ENCODE measurements at regions not wholly inside any gene's neighbourhood (a gene's known extent, or its start where the extent isn't known, plus 50 kb on each side); places are given as distances from the start of the nearest gene placed in this dataset.

DNA sequence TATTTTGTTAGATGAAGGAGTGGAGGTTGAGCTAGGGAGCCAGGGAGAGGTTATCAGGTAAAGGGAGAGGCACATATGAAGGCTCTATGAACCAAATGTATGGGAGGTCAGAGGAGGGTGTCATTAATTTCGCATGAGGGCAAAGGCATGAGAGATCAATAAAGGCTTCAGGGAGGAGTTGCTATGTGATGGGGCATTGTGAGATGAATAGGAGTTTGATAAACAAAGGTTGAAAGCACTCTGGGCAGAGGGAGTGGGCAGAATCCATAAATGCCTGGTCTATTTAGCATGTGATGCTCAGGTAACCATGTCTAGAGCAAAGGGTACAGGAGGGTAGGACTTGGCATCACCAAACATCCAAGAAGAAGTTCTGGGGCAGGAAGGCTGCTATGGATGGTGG, 273.4 kb downstream of the HAUS1 start:
- TF ChIP-seq SP1 (IDR thresholded peaks at IDR 0.05; ENCODE audit: low read depth), result no peak
- no peak for TF ChIP-seq CBX3 (IDR thresholded peaks at IDR 0.05; ENCODE audit: low read depth)
- TF ChIP-seq FOSL1 (IDR thresholded peaks at IDR 0.05; ENCODE audit: low read depth), result no peak
- TF ChIP-seq, protein P1, sequence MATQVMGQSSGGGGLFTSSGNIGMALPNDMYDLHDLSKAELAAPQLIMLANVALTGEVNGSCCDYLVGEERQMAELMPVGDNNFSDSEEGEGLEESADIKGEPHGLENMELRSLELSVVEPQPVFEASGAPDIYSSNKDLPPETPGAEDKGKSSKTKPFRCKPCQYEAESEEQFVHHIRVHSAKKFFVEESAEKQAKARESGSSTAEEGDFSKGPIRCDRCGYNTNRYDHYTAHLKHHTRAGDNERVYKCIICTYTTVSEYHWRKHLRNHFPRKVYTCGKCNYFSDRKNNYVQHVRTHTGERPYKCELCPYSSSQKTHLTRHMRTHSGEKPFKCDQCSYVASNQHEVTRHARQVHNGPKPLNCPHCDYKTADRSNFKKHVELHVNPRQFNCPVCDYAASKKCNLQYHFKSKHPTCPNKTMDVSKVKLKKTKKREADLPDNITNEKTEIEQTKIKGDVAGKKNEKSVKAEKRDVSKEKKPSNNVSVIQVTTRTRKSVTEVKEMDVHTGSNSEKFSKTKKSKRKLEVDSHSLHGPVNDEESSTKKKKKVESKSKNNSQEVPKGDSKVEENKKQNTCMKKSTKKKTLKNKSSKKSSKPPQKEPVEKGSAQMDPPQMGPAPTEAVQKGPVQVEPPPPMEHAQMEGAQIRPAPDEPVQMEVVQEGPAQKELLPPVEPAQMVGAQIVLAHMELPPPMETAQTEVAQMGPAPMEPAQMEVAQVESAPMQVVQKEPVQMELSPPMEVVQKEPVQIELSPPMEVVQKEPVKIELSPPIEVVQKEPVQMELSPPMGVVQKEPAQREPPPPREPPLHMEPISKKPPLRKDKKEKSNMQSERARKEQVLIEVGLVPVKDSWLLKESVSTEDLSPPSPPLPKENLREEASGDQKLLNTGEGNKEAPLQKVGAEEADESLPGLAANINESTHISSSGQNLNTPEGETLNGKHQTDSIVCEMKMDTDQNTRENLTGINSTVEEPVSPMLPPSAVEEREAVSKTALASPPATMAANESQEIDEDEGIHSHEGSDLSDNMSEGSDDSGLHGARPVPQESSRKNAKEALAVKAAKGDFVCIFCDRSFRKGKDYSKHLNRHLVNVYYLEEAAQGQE (IDR thresholded peaks at IDR 0.05; ENCODE audit: low read depth), result no peak
- no peak for TF ChIP-seq TCF7L2 (IDR thresholded peaks at IDR 0.05; ENCODE audit: borderline replicate concordance, extremely low read depth, insufficient read depth, insufficient read length)
- no peak for TF ChIP-seq ZNF274 (IDR thresholded peaks at IDR 0.05; ENCODE audit: low read depth, low read length)
- TF ChIP-seq, protein P2, sequence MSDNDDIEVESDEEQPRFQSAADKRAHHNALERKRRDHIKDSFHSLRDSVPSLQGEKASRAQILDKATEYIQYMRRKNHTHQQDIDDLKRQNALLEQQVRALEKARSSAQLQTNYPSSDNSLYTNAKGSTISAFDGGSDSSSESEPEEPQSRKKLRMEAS (IDR thresholded peaks at IDR 0.05), result no peak
- no peak for TF ChIP-seq SIN3A (IDR thresholded peaks at IDR 0.05; ENCODE audit: low read depth)
- no peak for TF ChIP-seq POLR2AphosphoS5 (IDR thresholded peaks at IDR 0.05; ENCODE audit: low read depth, low read length)
- TF ChIP-seq, protein P3, sequence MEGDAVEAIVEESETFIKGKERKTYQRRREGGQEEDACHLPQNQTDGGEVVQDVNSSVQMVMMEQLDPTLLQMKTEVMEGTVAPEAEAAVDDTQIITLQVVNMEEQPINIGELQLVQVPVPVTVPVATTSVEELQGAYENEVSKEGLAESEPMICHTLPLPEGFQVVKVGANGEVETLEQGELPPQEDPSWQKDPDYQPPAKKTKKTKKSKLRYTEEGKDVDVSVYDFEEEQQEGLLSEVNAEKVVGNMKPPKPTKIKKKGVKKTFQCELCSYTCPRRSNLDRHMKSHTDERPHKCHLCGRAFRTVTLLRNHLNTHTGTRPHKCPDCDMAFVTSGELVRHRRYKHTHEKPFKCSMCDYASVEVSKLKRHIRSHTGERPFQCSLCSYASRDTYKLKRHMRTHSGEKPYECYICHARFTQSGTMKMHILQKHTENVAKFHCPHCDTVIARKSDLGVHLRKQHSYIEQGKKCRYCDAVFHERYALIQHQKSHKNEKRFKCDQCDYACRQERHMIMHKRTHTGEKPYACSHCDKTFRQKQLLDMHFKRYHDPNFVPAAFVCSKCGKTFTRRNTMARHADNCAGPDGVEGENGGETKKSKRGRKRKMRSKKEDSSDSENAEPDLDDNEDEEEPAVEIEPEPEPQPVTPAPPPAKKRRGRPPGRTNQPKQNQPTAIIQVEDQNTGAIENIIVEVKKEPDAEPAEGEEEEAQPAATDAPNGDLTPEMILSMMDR (IDR thresholded peaks at IDR 0.05 in 2 of 3, conservative IDR thresholded peaks at IDR 0.05 in 1 of 3; ENCODE audit: borderline replicate concordance in 1 of 3, insufficient read depth in 1 of 3, low read depth in 2 of 3, low read length in 2 of 3), result no peak
- TF ChIP-seq ZFX (IDR thresholded peaks at IDR 0.05), result no peak
- TF ChIP-seq YY1 (IDR thresholded peaks at IDR 0.05; ENCODE audit: extremely low read depth, insufficient replicate concordance, low read depth, low read length), result no peak
- TF ChIP-seq POLR2A (IDR thresholded peaks at IDR 0.05; ENCODE audit: borderline replicate concordance, extremely low read depth, insufficient read depth, insufficient read length), result no peak
- no peak overlapping the region for H3K4me3 ChIP-seq (replicated peaks in 1 of 2; ENCODE audit: low read depth in 1 of 2, low read length in 2 of 2)
- H2AFZ ChIP-seq (ENCODE audit: low read depth, low read length, poor library complexity, severe bottlenecking), result no peak overlapping the region
- ATAC-seq, result no peak
- RAD21 ChIA-PET (ENCODE audit: low non-redundant PET in 1 of 2, low total read pairs in 2 of 2, uncharacterized antibody in 2 of 2, unreplicated experiment in 2 of 2), result no interaction called here
- no peak for DNase-seq (ENCODE audit: low read depth, low spot score)
- no peak overlapping the region for H3K4me2 ChIP-seq (ENCODE audit: low read length)
- H3K36me3 ChIP-seq (ENCODE audit: control insufficient read depth in 1 of 2, insufficient read depth in 2 of 2, low read length in 2 of 2), result no peaks in the 10 kb centered on the region
- CTCF ChIA-PET, result no interaction called here
- H3K9ac ChIP-seq (ENCODE audit: low read length), result no peak overlapping the region
- H3K9me3 ChIP-seq (ENCODE audit: control insufficient read depth in 1 of 2, insufficient read depth in 1 of 2, low read depth in 1 of 2, low read length in 2 of 2), result no peaks in the 10 kb centered on the region
- H3K79me2 ChIP-seq (ENCODE audit: insufficient read depth, low read length), result no peaks in the 10 kb centered on the region
- no peaks in the 10 kb centered on the region for H3K4me1 ChIP-seq (ENCODE audit: control insufficient read depth in 1 of 2, insufficient read depth in 2 of 2, low read length in 2 of 2)
- no TSS peak for BruUV-seq (replicated peaks)
- H3K27ac ChIP-seq (ENCODE audit: low read depth, low read length), result no peak overlapping the region
- no peaks in the 10 kb centered on the region for H4K20me1 ChIP-seq (ENCODE audit: insufficient read depth)
- no peaks in the 10 kb centered on the region for H3K9me2 ChIP-seq (ENCODE audit: insufficient read depth)
- intact Hi-C loops (cut with micrococcal nuclease), result no loop called here
- POLR2A ChIA-PET, result no interaction called here
- H3K27me3 ChIP-seq (ENCODE audit: insufficient read depth, low read length), result no peaks in the 10 kb centered on the region

Measured in HCT116 (cell line).